HUES6 (cell line): ENCODE measurements at regions not wholly inside any gene's neighbourhood (a gene's known extent, or its start where the extent isn't known, plus 50 kb on each side); places are given as distances from the start of the nearest gene placed in this dataset.

Experiments
- H3K27ac ChIP-seq: 2 replicates; pipeline ENCODE4 v1.7.0; 2013; ENCODE audit warnings: low read depth, mild to moderate bottlenecking, low read length, inconsistent platforms
- H3K27me3 ChIP-seq: 2 replicates; pipeline ENCODE4 v1.6.1; 2013; ENCODE audit warnings: low read length; ENCODE audit not compliant: control insufficient read depth, insufficient read depth
- H3K36me3 ChIP-seq: 2 replicates; pipeline ENCODE4 v1.6.1; 2013; ENCODE audit warnings: low read length; ENCODE audit not compliant: control insufficient read depth, insufficient read depth
- H3K4me1 ChIP-seq: 2 replicates; pipeline ENCODE4 v1.6.1; 2013; ENCODE audit warnings: low read length; ENCODE audit not compliant: control insufficient read depth, insufficient read depth
- H3K4me3 ChIP-seq: 2 replicates; pipeline ENCODE4 v1.5.1; 2013; ENCODE audit warnings: low read depth, low read length
- H3K9ac ChIP-seq: one replicate; pipeline ENCODE4 v1.6.1; 2013; ENCODE audit warnings: mild to moderate bottlenecking, low read length
- H3K9me3 ChIP-seq: 2 replicates; pipeline ENCODE4 v1.6.1; 2013; ENCODE audit warnings: low read depth, low read length; ENCODE audit not compliant: control insufficient read depth, insufficient read depth

DNA sequence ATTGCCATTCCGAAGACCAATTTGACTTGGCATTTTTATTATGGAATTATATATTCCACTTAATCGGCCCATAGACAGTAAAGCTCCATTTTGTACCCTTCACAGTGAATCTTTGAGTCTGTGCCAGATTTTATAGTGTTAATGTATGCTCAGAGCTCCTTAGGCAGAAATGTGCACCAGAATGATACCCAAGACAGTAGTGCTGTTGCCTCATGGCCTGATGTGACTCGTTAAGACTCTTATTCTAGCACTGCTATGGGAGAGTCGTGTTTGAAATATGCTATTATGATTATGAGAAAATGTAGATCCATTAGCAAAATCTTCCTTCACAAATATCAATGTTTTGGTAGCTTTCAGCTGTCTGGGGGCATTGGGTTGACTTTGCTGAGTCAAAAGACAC lies 209.8 kb upstream of the RAG2 start:
- Histone ChIP-seq H3K9ac (no peak overlapping the region), H3K36me3 (no peaks in the 10 kb centered on the region), H3K27ac (no peak overlapping the region), H3K4me3 (no peak overlapping the region), H3K4me1 (no peaks in the 10 kb centered on the region), H3K9me3 (no peaks in the 10 kb centered on the region), H3K27me3 (no peaks in the 10 kb centered on the region)

DNA sequence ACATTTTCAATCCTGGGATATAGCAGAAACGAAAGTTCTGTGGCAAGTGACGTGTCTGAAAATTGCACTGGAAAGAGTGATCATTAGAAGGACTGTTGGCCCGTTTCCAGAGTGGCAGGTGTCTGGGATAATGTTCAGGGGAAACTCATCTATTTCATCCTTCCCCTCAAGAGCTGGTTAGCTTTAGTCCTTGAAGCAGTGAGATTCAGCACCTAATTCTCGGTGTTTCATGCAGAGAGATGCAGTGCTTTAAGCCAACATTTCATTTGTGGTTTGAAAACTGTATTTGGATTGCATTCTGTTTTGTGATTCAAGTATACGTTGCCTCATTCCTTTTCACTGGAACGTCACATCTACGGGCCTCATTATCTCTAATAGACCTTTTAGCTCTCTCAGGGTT lies 205.0 kb upstream of the RAG2 start:
- H3K4me3 ChIP-seq, result no peak overlapping the region
- H3K27me3 ChIP-seq, result no peaks in the 10 kb centered on the region
- H3K4me1 ChIP-seq, result no peaks in the 10 kb centered on the region
- H3K36me3 ChIP-seq, result no peaks in the 10 kb centered on the region
- H3K9me3 ChIP-seq, result no peaks in the 10 kb centered on the region
- H3K9ac ChIP-seq, result no peak overlapping the region
- H3K27ac ChIP-seq, result no peak overlapping the region

DNA sequence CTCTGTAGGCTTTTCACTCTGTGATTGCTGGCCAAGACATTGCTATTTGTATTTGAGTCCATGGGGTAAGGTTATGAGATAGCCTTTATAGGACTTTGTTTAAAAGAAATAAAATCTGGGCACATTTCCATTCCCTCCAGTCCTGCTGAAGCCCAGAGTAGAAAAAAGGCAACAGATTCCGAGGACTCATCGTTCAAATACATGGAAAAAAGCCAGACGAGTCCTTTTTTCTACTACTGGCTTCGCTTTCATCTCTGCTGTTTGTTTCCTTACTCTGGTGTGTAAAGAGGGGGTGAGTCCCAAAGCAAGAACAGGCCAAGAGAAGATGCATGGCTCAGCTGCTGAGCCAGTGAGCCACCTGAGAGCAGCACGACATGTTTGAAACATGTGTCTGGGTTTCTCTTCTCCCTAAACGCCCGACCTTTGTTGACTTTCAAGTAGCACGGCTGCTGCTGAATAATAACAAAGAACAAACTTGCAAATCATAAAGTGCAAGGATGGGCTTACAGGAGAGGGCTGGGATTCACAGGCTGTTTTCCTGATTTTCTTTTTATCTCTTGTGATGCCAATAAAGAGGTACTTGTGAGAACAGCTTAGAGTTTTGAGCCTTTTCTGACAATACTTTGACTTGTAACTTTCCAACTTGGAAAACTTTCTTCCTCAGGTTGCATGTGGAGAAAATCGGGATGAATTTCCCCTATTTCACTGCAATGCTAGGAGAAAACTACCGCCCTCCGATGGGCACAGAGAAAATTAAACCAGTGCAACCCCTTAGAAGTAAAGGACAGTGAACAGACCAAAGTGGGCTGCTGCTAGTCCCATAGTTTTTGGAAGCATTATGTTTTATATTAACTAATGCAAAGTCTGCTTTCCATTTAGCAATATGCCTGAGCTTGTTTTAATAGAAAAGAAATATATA lies 195.2 kb upstream of the RAG2 start:
- H3K36me3 ChIP-seq, result no peaks in the 10 kb centered on the region
- no peaks in the 10 kb centered on the region for H3K27me3 ChIP-seq
- no peak overlapping the region for H3K27ac ChIP-seq
- H3K4me3 ChIP-seq, result peak overlapping the region; percentile 39
- H3K9ac ChIP-seq, result no peak overlapping the region
- H3K9me3 ChIP-seq, result no peaks in the 10 kb centered on the region
- H3K4me1 ChIP-seq, result peaks cover 6% of the 10 kb centered on the region

DNA sequence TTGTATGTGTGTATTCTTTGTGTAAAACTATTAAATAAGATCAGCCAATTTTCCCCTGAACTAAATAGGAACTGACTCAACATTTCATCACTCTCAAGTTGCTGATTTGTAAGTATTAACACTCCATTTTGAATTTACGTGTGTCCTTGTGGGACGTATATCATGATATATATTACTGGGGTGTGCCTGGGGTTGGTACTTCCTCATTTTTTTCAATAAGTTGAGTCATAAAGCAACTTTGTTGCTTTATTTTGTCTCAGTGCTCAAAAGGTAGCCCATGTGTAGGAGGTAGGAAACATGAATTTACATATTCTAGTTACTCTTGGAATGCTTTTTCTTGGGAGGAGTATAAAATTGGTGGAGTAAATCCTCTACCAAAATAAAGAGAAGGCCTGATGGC lies 193.9 kb upstream of the RAG2 start:
- peaks cover 6% of the 10 kb centered on the region for H3K4me1 ChIP-seq
- H3K9me3 ChIP-seq, result peaks cover 4% of the 10 kb centered on the region; the same call in 1 of the 2 replicates
- no peaks in the 10 kb centered on the region for H3K36me3 ChIP-seq
- H3K27me3 ChIP-seq, result no peaks in the 10 kb centered on the region
- no peak overlapping the region for H3K27ac ChIP-seq
- no peak overlapping the region for H3K9ac ChIP-seq
- no peak overlapping the region for H3K4me3 ChIP-seq

DNA sequence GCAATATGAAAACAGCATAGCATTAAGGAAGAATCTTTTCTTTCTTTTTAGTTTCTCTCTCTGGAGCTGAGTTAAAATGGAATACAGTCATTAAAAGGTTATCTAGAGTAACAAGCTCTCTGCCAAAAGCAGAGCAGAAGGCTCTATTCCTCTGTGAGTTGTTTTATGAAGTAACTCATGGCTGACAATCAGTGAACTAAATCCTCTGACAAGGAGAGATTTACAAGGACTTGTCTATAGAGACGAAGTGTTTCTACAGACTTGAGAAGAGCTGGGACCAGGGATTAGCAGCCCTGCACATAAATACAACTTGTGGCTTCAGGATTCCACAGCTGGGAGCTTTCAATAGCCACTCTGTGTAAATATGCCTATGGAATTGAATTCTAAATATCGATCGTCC lies 192.5 kb upstream of the RAG2 start:
- Histone ChIP-seq H3K27ac (no peak overlapping the region), H3K4me3 (no peak overlapping the region), H3K27me3 (no peaks in the 10 kb centered on the region), H3K36me3 (no peaks in the 10 kb centered on the region), H3K9ac (no peak overlapping the region), H3K9me3 (peaks cover 5% of the 10 kb centered on the region; the same call in 1 of the 2 replicates), H3K4me1 (peaks cover 6% of the 10 kb centered on the region)

DNA sequence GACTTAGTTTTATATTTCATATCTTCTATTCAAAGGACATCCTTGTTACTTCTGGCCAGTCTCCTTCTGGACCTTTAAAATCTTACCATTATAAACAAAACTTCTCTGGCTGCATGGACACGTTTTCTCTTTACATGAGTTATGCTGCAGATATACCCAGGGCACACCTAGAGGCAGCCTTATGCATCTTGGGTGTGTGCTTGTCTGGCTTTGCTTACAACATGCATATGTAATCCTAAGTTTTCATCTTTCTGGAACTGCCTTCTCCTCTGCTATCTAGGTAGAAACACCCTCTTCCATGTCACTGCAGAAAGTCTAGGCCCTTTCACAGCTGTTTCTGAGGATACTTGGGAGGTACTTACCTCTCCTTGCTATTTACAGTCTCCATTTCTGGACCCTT lies 185.8 kb upstream of the RAG2 start:
- Histone ChIP-seq H3K9me3 (peaks cover 5% of the 10 kb centered on the region; the same call in 1 of the 2 replicates), H3K27ac (no peak overlapping the region), H3K36me3 (no peaks in the 10 kb centered on the region), H3K9ac (no peak overlapping the region), H3K4me3 (no peak overlapping the region), H3K4me1 (no peaks in the 10 kb centered on the region), H3K27me3 (no peaks in the 10 kb centered on the region)

DNA sequence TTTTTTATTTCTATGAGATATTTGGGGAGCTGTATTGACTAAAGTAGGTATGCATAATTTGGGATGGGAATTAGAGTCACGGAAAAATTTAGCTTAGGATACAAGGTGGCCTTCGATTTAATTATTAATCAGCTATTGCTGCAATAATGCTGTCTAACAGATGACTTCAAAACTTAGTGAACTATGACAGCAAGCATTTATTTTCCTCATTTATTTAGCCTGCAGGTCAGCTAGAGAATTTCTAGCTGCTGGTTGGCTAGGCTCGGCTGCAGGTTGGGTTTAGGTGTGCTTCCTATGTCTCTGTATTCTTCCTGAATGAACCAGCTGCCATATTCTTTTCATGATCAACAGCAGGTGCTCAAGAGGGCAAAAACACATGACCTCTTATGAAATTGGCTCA lies 181.8 kb upstream of the RAG2 start:
- Histone ChIP-seq H3K4me3 (no peak overlapping the region), H3K36me3 (no peaks in the 10 kb centered on the region), H3K9ac (no peak overlapping the region), H3K27ac (no peak overlapping the region), H3K4me1 (0 out of 2 replicates have a peak, but pooled peaks cover 3% of the 10 kb centered on the region), H3K27me3 (no peaks in the 10 kb centered on the region), H3K9me3 (no peaks in the 10 kb centered on the region)

DNA sequence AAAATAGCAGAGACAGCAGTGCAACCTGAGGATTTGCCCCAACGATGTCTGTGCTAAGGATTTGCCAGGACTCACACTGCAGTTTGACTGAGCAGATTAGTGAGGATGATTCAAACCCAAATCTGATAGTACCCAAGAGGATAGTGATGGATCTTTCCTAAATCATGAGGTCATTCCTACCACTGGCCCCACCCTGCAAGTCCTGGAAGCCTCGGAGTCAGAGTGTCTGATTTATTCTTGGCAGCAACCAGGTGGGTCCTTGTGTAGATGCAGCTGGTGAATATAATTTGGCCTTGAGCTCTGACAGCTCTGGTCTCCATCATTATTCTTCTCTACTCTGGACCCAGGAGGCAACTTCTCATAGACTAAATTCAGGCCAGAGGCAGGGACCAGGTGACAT lies 179.3 kb upstream of the RAG2 start:
- no peak overlapping the region for H3K4me3 ChIP-seq
- H3K27me3 ChIP-seq, result no peaks in the 10 kb centered on the region
- 0 out of 2 replicates have a peak, but pooled peaks cover 3% of the 10 kb centered on the region for H3K4me1 ChIP-seq
- no peaks in the 10 kb centered on the region for H3K36me3 ChIP-seq
- no peak overlapping the region for H3K9ac ChIP-seq
- no peaks in the 10 kb centered on the region for H3K9me3 ChIP-seq
- no peak overlapping the region for H3K27ac ChIP-seq

DNA sequence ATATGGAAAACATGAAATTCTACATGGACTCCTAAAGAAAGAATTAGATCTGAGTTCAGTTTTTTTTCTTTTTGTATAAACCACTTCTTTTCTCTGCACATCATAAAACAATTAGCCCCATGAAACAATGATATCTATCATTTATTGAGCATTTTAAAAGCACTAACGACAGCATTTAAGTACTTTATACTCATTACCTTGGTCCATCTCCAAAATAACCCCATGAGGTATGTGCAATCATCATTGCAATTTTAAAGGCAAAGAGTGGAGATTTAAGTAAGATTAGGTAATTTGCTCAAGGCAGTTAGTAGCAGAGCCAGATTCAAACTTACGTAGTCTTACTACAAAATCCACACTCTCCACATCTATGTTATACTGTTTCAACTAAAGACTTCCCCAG lies 177.7 kb upstream of the RAG2 start:
- Histone ChIP-seq H3K4me1 (0 out of 2 replicates have a peak, but pooled peaks cover 3% of the 10 kb centered on the region), H3K9ac (no peak overlapping the region), H3K27me3 (no peaks in the 10 kb centered on the region), H3K27ac (no peak overlapping the region), H3K36me3 (no peaks in the 10 kb centered on the region), H3K4me3 (no peak overlapping the region), H3K9me3 (no peaks in the 10 kb centered on the region)

DNA sequence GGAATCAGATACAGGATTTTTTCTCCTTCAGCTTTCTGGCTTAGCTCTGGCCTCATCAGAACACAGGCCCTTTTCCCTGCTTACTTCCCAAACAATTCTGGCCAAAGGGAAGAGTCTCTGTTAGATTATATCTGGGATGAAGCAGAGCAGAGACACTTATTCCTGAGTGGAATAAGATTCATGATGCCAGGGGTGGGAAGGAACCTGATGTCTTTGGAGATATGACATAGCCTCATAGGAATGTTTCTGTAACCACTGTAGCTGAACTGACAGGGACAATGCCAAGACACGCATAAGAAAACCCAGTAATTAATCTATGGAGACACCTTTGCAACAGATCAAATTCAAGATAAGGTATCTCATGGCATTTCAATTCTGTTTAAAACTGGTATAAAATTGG lies 177.1 kb upstream of the RAG2 start:
- Histone ChIP-seq H3K36me3 (no peaks in the 10 kb centered on the region), H3K9ac (no peak overlapping the region), H3K4me1 (0 out of 2 replicates have a peak, but pooled peaks cover 3% of the 10 kb centered on the region), H3K4me3 (no peak overlapping the region), H3K27me3 (no peaks in the 10 kb centered on the region), H3K27ac (no peak overlapping the region), H3K9me3 (no peaks in the 10 kb centered on the region)

DNA sequence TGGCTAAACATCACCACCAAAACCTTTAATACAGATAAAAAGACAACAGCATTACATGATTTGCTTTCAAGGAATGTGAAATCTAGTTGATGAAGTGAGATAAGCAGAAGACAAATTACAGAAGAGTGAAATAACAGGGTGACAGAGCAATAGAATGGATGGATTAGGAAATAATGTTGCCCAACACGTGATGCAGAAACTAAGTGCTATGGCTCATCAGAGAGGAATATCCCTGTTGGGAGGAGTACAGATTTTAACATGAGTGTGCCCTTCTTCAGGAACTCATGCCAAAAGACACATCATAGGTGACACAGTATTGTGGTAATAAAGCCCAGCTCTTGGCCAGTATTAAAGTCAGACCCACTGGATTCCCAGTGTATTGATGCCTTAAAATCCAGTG lies 176.6 kb upstream of the RAG2 start:
- no peak overlapping the region for H3K9ac ChIP-seq
- 0 out of 2 replicates have a peak, but pooled peaks cover 3% of the 10 kb centered on the region for H3K4me1 ChIP-seq
- no peaks in the 10 kb centered on the region for H3K36me3 ChIP-seq
- H3K27me3 ChIP-seq, result no peaks in the 10 kb centered on the region
- no peaks in the 10 kb centered on the region for H3K9me3 ChIP-seq
- H3K4me3 ChIP-seq, result no peak overlapping the region
- no peak overlapping the region for H3K27ac ChIP-seq
